ENCODE measurements at regions not wholly inside any gene's neighbourhood (a gene's known extent, or its start where the extent isn't known, plus 50 kb on each side); places are given as distances from the start of the nearest gene placed in this dataset.
"Not testable (repeated sequence)": the region's sequence is repeated elsewhere in the genome, so short reads cannot be mapped to it uniquely, and the experiment has no call there.

- no peak for DNase-seq (ENCODE audit: low spot score)
- no peak for TF ChIP-seq CTCF (IDR thresholded peaks at IDR 0.05; ENCODE audit: extremely low read depth, insufficient read depth, missing control alignments)
- in situ Hi-C loops (cut with MboI; ENCODE audit: low pct_unique_long_range_greater_than_20kb, low sequenced_read_pairs, unreplicated experiment) = no loop called here
Measured at GRCh38 chr14:21796916-21797315, 123.3 kb upstream of the OR4E1 start.

GRCh38 chr14:21795456-21795855 lies 121.8 kb upstream of the OR4E1 start:
- in situ Hi-C loops (cut with MboI; ENCODE audit: low pct_unique_long_range_greater_than_20kb, low sequenced_read_pairs, unreplicated experiment) = no loop called here
- no peak for DNase-seq (ENCODE audit: low spot score)
- no peak for TF ChIP-seq CTCF (IDR thresholded peaks at IDR 0.05; ENCODE audit: extremely low read depth, insufficient read depth, missing control alignments)

- DNase-seq (ENCODE audit: low spot score) = no peak
- no peak for TF ChIP-seq CTCF (IDR thresholded peaks at IDR 0.05; ENCODE audit: extremely low read depth, insufficient read depth, missing control alignments)
- in situ Hi-C loops (cut with MboI; ENCODE audit: low pct_unique_long_range_greater_than_20kb, low sequenced_read_pairs, unreplicated experiment) = no loop called here
Measured at GRCh38 chr14:21791749-21792148, 118.1 kb upstream of the OR4E1 start.

- in situ Hi-C loops (cut with MboI; ENCODE audit: low pct_unique_long_range_greater_than_20kb, low sequenced_read_pairs, unreplicated experiment); DNase-seq (ENCODE audit: low spot score): not testable (repeated sequence)
Measured at GRCh38 chr14:21788687-21789086, 115.1 kb upstream of the OR4E1 start.

- DNase-seq (ENCODE audit: low spot score); in situ Hi-C loops (cut with MboI; ENCODE audit: low pct_unique_long_range_greater_than_20kb, low sequenced_read_pairs, unreplicated experiment): not testable (repeated sequence)
Measured at GRCh38 chr14:21787242-21787641, 113.6 kb upstream of the OR4E1 start.

DNA sequence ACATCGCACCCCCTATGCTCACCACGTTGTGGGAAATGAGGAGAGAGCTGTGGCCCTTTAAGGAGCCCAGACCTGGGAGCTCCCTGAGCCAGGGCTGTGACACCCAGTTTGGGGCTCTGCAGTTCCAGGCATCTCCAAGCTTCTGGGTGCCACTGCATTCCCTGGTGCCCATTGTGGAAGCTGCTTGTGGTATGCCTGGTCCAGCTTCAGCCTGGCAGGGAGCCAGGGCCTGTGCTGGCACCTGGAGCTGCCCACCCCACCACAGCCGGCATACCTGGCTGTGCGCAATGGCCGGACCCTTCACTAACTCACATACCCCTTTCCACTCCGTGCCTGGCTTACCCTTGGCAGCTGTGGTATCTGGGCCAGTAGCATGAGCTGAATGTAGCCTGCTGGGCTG lies 107.9 kb upstream of the OR4E1 start:
- DNase-seq (ENCODE audit: low spot score) = no peak
- no peak for TF ChIP-seq CTCF (IDR thresholded peaks at IDR 0.05; ENCODE audit: extremely low read depth, insufficient read depth, missing control alignments)
- in situ Hi-C loops (cut with MboI; ENCODE audit: low pct_unique_long_range_greater_than_20kb, low sequenced_read_pairs, unreplicated experiment) = no loop called here

DNA sequence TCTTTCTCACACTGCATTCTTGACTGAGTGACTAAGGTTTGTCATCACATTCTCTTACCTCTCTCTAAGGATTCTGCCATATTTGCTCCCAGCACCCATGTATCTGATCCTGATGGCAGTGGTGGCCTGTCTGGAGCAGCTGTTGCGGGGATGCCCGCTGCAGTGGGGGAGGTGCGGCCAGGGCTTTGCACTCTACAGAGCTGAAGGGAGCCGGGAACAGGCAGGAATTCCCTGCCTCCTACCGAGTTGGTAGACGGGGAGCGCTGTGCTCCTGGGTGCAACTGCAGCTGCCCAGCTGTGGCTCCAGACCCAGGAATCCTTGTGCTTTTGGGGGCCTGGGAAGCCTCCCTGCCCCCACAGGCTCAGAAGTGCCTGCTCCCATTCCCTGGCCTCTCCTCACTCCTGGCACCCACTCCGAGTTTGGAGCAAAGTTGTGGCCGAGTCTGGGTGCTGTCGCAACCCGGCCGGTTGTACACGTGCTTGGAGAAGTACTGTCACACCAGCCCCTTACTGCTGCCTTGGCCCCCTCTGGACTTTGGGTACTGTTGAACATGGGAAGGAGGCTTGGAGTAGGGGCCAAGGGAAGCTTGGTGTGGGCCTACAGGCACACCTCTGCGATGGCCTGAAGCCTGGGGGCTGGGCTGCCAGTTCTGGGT lies 106.9 kb upstream of the OR4E1 start:
- in situ Hi-C loops (cut with MboI; ENCODE audit: low pct_unique_long_range_greater_than_20kb, low sequenced_read_pairs, unreplicated experiment) = no loop called here
- no peak for TF ChIP-seq CTCF (IDR thresholded peaks at IDR 0.05; ENCODE audit: extremely low read depth, insufficient read depth, missing control alignments)
- DNase-seq (ENCODE audit: low spot score) = no peak

DNA sequence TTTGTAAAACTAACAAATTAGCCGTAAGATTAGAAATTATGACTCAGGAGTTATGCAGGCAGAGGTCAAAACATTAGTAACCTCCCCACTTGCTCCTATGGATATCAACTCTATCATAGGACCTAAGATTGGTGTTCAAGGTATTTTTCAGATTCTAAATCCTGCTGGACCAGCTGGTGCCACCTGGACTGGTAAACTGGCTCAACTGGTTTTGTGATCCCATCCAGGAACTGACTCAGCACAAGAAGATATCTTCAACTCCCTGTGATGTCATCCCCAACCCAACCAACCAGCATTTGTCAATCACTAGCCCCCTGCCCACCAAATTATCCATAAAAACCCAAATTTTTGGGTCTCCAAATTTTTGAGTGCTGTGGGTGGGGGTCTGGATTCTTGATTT lies 98.1 kb upstream of the OR4E1 start:
- in situ Hi-C loops (cut with MboI; ENCODE audit: low pct_unique_long_range_greater_than_20kb, low sequenced_read_pairs, unreplicated experiment) = no loop called here
- no peak for DNase-seq (ENCODE audit: low spot score)
- no peak for TF ChIP-seq CTCF (IDR thresholded peaks at IDR 0.05; ENCODE audit: extremely low read depth, insufficient read depth, missing control alignments)

Data from GM13977 (cell line).